Thyroid gland (tissue), 4 donors: ENCODE measurements at regions not wholly inside any gene's neighbourhood (a gene's known extent, or its start where the extent isn't known, plus 50 kb on each side); places are given as distances from the start of the nearest gene placed in this dataset.

ENCODE experiments used
- DNase-seq, 2 donors: peaks; one replicate each; pipeline ENCODE4 v3.0.0-alpha.2; 2019
- H3K27ac ChIP-seq, 3 donors: fragments of 200-600 bp; sonication (generic); 1 replicate in 2 of 3; 2 replicates in 1 of 3; pipeline ENCODE4 v1.5.1; 2016 to 2019; ENCODE audit warnings: mild to moderate bottlenecking in 1 of 3, moderate library complexity in 1 of 3
- H3K27me3 ChIP-seq: fragments of 200-600 bp; sonication (generic); one replicate; pipeline ENCODE4 v1.5.1; 2019
- H3K36me3 ChIP-seq, 2 donors: fragments of 200-600 bp; sonication (generic); one replicate each; pipeline ENCODE4 v1.5.1; 2016 to 2019
- H3K4me1 ChIP-seq, 2 donors: fragments of 200-600 bp; sonication (generic); one replicate each; pipeline ENCODE4 v1.5.1; 2017 to 2019
- H3K4me3 ChIP-seq, 3 donors: fragments of 200-600 bp; sonication (generic); replicated peaks in 1 of 3; 1 replicate in 2 of 3; 2 replicates in 1 of 3; pipeline ENCODE4 v1.5.1; 2016; ENCODE audit warnings: mild to moderate bottlenecking in 1 of 3
- H3K9me3 ChIP-seq: fragments of 200-600 bp; sonication (generic); one replicate; pipeline ENCODE4 v1.5.1; 2017
- CTCF ChIP-seq, 6 experiments: fragments of 200-600 bp in 3 of 6; fragments of 450-650 bp in 3 of 6; sonication (generic) in 3 of 6; IDR thresholded peaks; one replicate each; pipeline ENCODE4 v1.5.1; 2016 to 2019; ENCODE audit warnings: antibody characterized with exemption in 6 of 6, mild to moderate bottlenecking in 2 of 6, inconsistent platforms in 1 of 6, moderate library complexity in 1 of 6
- POLR2A ChIP-seq, 2 donors: fragments of 450-650 bp; IDR thresholded peaks; one replicate each; pipeline ENCODE4 v1.6.1; 2017; ENCODE audit warnings: antibody characterized with exemption in 2 of 2, mild to moderate bottlenecking in 2 of 2, moderate library complexity in 1 of 2
- WGBS, 2 donors: methylation state at CpG; one replicate each; pipeline ENCODE4 v1.1.5; 2017; 5-methylcytosine and 5-hydroxymethylcytosine counted together
- intact Hi-C: fragments of 100-400 bp; cut with DNase I; formaldehyde crosslinking; loops from one replicate; pipeline ENCODE4 v1.15.1; 2023

GRCh38 chr4:12926189-12927066 is 557.7 kb downstream of the RAB28 start:
- WGBS, 2 donors, result 64 to 65% methylated on average over 5 of the region's 5 CpGs

GRCh38 chr4:12924728-12925320 is 559.3 kb downstream of the RAB28 start:
- 90 to 93% methylated on average over 2 of the region's 2 CpGs for WGBS, 2 donors

More at GRCh38 chr4:12926189-12927066, 557.7 kb downstream of the RAB28 start:
- TF ChIP-seq POLR2A (IDR thresholded peaks at IDR 0.05), result no peak
- TF ChIP-seq CTCF (IDR thresholded peaks at IDR 0.05), result no peak
- Histone ChIP-seq H3K4me3 (no peak overlapping the region), H3K4me1 (no peaks in the 10 kb centered on the region), H3K27ac (no peak overlapping the region), H3K36me3 (no peaks in the 10 kb centered on the region), H3K9me3 (no peaks in the 10 kb centered on the region), H3K27me3 (no peaks in the 10 kb centered on the region)
- no peak for DNase-seq
- intact Hi-C loops, result no loop called here

GRCh38 chr4:12924253-12924652 is 559.9 kb downstream of the RAB28 start:
- H3K36me3 ChIP-seq, result no peaks in the 10 kb centered on the region
- H3K27me3 ChIP-seq, result no peaks in the 10 kb centered on the region
- no peak overlapping the region for H3K27ac ChIP-seq
- H3K9me3 ChIP-seq, result no peaks in the 10 kb centered on the region
- DNase-seq, result no peak
- WGBS, 2 donors, result 87 to 89% methylated on average over 4 of the region's 4 CpGs
- intact Hi-C loops, result no loop called here
- no peak for TF ChIP-seq POLR2A (IDR thresholded peaks at IDR 0.05)
- no peak for TF ChIP-seq CTCF (IDR thresholded peaks at IDR 0.05)
- H3K4me1 ChIP-seq, result no peaks in the 10 kb centered on the region
- no peak overlapping the region for H3K4me3 ChIP-seq

More at GRCh38 chr4:12924728-12925320, 559.3 kb downstream of the RAB28 start:
- H3K27me3 ChIP-seq, result no peaks in the 10 kb centered on the region
- H3K27ac ChIP-seq, result no peak overlapping the region
- no peak overlapping the region for H3K4me3 ChIP-seq
- no peaks in the 10 kb centered on the region for H3K36me3 ChIP-seq
- intact Hi-C loops, result no loop called here
- DNase-seq, result no peak
- H3K9me3 ChIP-seq, result no peaks in the 10 kb centered on the region
- no peaks in the 10 kb centered on the region for H3K4me1 ChIP-seq
- TF ChIP-seq CTCF (IDR thresholded peaks at IDR 0.05), result no peak
- no peak for TF ChIP-seq POLR2A (IDR thresholded peaks at IDR 0.05)

GRCh38 chr4:12912896-12913418 is 571.2 kb downstream of the RAB28 start:
- no peak overlapping the region for H3K4me3 ChIP-seq
- intact Hi-C loops, result no loop called here
- 88 to 93% methylated on average over 2 of the region's 2 CpGs for WGBS, 2 donors

More at GRCh38 chr4:12912896-12913418, 571.2 kb downstream of the RAB28 start:
- Histone ChIP-seq H3K27ac (no peak overlapping the region), H3K36me3 (no peaks in the 10 kb centered on the region), H3K27me3 (no peaks in the 10 kb centered on the region), H3K4me1 (no peaks in the 10 kb centered on the region), H3K9me3 (no peaks in the 10 kb centered on the region)
- no peak for DNase-seq
- no peak for TF ChIP-seq POLR2A (IDR thresholded peaks at IDR 0.05)
- no peak for TF ChIP-seq CTCF (IDR thresholded peaks at IDR 0.05)
